ENCODE measurements at regions not wholly inside any gene's neighbourhood (a gene's known extent, or its start where the extent isn't known, plus 50 kb on each side); places are given as distances from the start of the nearest gene placed in this dataset.
A peak's percentile ranks its signal among the peaks of the same experiment; 100 is the strongest.
"Not testable (repeated sequence)": the region's sequence is repeated elsewhere in the genome, so short reads cannot be mapped to it uniquely, and the experiment has no call there.

- no peak for DNase-seq (ENCODE audit: low read depth in 2 of 2, low spot score in 1 of 2)
These were observed 160.3 kb upstream of the OLIG3 start for GRCh38 chr6:137654365-137654981.

DNA sequence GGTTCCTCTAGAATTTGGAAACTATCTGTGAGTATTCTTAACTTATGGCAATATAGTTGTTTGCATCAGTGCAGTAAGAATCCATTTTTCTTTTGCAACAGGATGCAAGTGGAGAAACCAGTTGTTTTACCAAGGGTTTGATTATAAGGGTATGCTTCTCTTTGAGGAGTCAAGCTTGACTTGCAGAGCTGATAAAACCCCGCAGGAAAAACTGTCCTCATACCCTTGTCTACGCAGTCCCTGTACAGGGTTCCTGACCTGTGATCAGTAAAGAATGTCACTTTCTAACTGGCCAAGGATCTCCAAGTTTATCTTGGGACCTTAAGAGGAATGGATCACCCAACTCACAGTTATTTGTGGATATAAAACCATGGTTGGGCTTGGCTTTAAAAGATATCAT lies 161.1 kb upstream of the OLIG3 start:
- no peak for DNase-seq (ENCODE audit: low read depth in 2 of 2, low spot score in 1 of 2)

GRCh38 chr6:137656735-137657134 lies 162.5 kb upstream of the OLIG3 start:
- DNase-seq (ENCODE audit: low read depth in 2 of 2, low spot score in 1 of 2): no peak

DNA sequence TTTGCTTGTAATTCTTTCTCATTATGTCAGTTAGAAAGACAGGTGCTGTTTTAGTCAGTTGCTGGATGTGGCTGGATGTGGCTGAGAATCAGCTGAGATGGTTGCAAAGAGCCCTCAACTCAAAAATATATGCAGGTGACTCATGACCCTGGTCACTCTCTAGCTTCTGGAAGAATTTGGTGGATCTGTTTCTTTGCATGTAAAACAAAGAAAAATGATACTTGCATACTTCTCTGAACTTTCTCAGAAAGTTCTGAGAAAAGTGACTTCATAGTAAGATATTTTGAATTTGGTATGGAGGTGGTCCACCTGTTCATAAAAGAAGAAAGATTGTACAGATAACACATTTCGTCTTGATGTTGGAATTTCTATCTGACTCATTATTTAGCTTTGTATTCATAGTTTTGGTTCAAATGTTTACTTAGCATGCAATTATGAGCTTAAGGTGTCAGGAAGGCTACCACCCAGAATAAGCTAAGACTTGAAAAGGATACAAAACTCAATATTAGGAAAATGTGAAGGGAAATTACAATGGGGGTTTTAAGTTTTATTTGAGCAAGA lies 163.2 kb upstream of the OLIG3 start:
- DNase-seq (ENCODE audit: low read depth in 2 of 2, low spot score in 1 of 2): no peak

- DNase-seq (ENCODE audit: low read depth in 2 of 2, low spot score in 1 of 2): no peak
These were observed 164.1 kb upstream of the OLIG3 start for GRCh38 chr6:137658287-137658686.

- DNase-seq (ENCODE audit: low read depth in 2 of 2, low spot score in 1 of 2): no peak
These were observed 165.7 kb upstream of the OLIG3 start for GRCh38 chr6:137659871-137660270.

- DNase-seq (ENCODE audit: low read depth in 2 of 2, low spot score in 1 of 2): no peak
These were observed 166.1 kb upstream of the OLIG3 start for GRCh38 chr6:137660296-137660731.

DNA sequence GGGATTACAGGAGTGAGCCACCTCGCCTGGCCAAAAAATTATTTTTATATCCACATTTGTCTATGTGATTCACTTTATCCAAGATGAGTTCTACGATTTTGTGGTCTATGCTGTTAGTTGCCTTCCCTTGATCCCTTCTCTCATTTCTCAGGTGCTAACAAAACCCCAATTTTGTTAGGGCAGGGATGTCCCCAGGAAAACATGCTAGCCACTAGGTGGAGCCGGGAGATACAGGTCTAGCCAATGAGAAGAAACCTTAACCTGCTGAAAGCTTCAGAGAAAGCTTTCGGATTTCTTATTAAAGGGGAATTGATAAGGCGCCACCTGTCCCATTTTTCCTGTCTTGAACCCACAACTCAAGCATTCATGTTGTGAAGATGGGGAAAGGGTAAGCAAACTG lies 167.4 kb upstream of the OLIG3 start:
- DNase-seq (ENCODE audit: low read depth in 2 of 2, low spot score in 1 of 2): peak; percentile 17 to 38

DNA sequence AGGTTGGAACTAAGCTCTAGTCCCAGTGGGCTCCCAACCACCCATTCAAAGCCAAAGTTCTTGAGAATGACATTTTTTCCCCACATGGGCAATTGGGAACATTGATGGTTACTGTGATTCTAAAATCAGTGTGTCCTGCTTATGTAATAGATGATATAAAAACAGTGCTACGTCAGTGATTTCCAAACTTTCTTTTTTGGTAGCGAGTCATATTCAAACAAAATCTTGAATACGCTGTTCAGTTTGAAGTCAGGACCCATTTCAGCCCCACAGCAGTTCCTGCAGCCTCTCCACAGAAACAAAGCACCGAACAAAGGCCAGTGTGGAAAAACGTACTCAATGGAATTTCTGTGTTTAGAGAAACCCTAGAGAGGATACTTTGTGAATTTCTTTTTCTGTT lies 170.0 kb upstream of the OLIG3 start:
- DNase-seq (ENCODE audit: low read depth in 2 of 2, low spot score in 1 of 2): no peak

GRCh38 chr6:137665342-137665934 lies 171.2 kb upstream of the OLIG3 start:
- DNase-seq (ENCODE audit: low read depth in 2 of 2, low spot score in 1 of 2): no peak

- DNase-seq (ENCODE audit: low read depth in 2 of 2, low spot score in 1 of 2): no peak
These were observed 172.1 kb upstream of the OLIG3 start for GRCh38 chr6:137666202-137666774.

DNA sequence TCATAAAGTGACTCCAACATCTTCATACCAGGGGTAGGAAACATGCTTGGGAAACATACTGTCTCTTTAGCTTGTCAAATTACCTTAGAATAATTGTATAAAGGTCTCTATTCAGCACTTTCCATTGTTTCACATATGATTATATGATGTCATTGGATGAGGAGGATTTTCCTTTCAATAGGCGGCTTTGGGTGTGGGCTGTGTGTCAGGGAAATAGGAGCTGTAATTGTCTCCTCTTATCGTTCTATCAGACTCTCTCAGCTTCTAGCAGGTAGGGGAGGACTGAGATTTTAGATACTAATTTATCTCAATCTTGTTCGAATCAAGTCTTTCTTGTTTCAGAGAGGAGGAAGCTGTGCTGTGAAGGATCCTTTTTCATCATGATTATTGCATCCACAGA lies 179.4 kb upstream of the OLIG3 start:
- DNase-seq (ENCODE audit: low read depth in 2 of 2, low spot score in 1 of 2): no peak

- DNase-seq (ENCODE audit: low read depth in 2 of 2, low spot score in 1 of 2): no peak
These were observed 182.7 kb upstream of the OLIG3 start for GRCh38 chr6:137676888-137677287.

GRCh38 chr6:137677709-137678108 lies 183.5 kb upstream of the OLIG3 start:
- DNase-seq (ENCODE audit: low read depth in 2 of 2, low spot score in 1 of 2): no peak

DNA sequence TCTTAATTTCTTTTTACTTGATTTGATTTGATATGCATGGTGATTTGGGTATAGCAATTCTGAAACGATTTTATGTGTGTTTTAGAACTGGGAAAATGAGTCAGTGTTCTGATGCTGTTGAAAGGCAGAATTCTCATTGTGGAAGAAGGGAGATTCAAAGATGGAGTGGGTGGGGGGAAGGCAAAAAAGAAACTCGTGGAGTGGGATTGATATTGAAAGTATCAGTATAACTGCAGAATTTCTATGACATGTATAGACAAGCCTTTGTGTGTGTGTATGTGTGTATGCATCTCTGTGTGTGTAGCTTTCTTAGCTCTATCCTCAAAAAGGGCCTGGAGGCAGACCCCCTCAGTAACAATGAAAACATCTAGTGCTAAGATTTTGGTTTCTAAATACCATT lies 184.3 kb upstream of the OLIG3 start:
- no peak for DNase-seq (ENCODE audit: low read depth in 2 of 2, low spot score in 1 of 2)

- no peak for DNase-seq (ENCODE audit: low read depth in 2 of 2, low spot score in 1 of 2)
These were observed 186.2 kb upstream of the TNFAIP3 start for GRCh38 chr6:137680705-137681346.

GRCh38 chr6:137681445-137682009 lies 185.5 kb upstream of the TNFAIP3 start:
- DNase-seq (ENCODE audit: low read depth in 2 of 2, low spot score in 1 of 2): no peak

- DNase-seq (ENCODE audit: low read depth in 2 of 2, low spot score in 1 of 2): not testable (repeated sequence)
These were observed 184.4 kb upstream of the TNFAIP3 start for GRCh38 chr6:137682658-137683057.

DNA sequence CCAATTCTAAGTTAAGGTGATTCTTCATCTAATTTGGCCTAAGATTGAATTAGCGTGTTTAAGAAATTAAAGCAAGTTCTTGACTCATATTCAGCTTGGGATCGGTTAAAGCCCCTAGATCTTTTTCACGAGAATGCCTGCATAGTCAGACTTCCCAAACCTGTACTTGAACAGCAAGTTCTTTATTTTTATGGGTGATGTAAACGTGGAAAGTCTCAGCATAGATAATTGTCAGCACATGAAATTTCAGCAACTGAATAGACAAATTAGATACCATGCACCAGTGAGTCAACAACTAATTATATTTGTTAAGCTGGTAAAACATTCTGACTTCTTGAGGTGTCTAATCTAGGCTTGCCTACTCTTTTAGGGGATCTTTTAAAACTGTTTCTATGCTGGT lies 183.1 kb upstream of the TNFAIP3 start:
- no peak for DNase-seq (ENCODE audit: low read depth in 2 of 2, low spot score in 1 of 2)

- DNase-seq (ENCODE audit: low read depth in 2 of 2, low spot score in 1 of 2): no peak
These were observed 181.2 kb upstream of the TNFAIP3 start for GRCh38 chr6:137685798-137686375.

GRCh38 chr6:137687818-137688217 lies 179.2 kb upstream of the TNFAIP3 start:
- DNase-seq (ENCODE audit: low read depth in 2 of 2, low spot score in 1 of 2): no peak
